NCI-H2227 treated with DMSO at 0.1 percent for 48 hours (cell line): ENCODE measurements at regions not wholly inside any gene's neighbourhood (a gene's known extent, or its start where the extent isn't known, plus 50 kb on each side); places are given as distances from the start of the nearest gene placed in this dataset.
A peak's percentile ranks its signal among the peaks of the same experiment; 100 is the strongest.

ENCODE experiments used
- DNase-seq: peaks from one replicate; lab custom pipeline; 2025; lab: John Stamatoyannopoulos, UW

DNA sequence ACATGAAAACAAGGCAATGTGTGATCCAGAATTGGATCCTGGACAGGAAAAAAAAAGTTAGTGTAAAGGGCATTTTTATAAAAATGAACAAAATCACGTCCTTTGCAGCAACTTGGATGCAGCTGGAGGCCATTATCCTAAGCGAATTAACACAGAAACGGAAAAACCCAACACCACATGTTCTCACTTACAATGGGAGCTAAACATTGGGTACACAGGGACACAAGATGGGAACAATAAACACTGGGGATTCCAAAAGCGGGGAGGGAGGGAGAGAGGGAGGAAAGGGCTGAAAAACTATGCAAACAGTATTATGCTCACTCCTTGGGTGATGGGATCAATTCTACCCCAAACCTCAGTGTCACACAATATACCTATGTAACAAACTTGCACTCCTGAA is 91.4 kb upstream of the BTBD3 start:
- no peak for DNase-seq

DNA sequence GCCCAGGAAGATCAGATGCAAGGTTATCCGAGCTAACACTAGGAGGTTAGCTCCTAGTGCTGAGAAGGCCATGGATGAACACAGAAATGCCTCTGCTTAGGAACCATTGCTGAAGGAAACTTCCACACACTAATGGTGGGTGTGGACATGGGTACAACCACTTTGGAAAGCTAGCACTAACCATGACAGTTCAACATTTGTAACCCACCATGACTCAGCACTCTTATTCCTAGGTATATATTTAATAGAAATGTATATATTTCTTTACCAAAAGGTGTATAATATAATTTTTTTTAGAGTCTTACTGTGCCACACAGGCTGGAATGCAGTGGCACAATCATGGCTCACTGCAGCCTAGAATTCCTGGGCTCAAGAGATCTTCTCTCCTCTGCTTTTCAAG is 85.3 kb upstream of the BTBD3 start:
- DNase-seq = no peak

DNA sequence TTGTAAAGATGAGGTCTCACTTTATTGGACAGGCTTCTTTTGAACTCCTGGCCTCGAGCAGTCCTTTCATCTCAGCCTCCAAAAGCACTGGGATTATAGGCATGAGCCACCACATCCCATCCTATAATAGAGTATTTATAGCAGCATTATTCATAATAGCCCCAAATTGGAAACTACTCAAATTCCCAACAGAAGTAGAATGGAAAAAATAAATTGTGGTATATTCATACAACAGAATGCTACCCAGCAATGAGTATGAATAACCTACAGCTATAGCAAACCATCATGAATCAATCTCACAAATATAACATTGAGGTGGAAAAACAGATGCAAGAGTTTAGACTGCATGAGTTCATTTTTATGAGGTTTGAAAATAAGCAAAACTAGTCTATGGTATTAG is 84.8 kb upstream of the BTBD3 start:
- DNase-seq = no peak

DNA sequence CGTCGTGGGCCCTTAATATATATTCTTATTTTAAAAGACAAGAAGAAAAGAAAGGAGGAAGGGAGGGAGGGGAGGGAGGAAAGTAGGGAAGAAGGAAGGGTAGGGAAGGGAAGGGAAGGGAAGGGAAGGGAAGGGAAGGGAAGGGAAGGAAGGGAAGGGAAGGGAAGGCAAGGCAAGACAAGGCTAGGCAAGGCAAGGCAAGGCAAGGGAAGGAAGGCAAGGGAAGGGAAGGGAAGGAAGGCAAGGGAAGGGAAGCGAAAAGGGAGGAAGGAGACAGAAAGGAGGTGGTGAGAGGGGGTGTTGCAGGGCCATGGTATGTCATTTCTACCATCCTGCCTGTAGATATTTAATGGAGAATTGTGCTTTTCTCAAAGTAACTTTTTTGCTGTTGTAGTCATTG is 83.9 kb upstream of the BTBD3 start:
- DNase-seq = no peak

DNA sequence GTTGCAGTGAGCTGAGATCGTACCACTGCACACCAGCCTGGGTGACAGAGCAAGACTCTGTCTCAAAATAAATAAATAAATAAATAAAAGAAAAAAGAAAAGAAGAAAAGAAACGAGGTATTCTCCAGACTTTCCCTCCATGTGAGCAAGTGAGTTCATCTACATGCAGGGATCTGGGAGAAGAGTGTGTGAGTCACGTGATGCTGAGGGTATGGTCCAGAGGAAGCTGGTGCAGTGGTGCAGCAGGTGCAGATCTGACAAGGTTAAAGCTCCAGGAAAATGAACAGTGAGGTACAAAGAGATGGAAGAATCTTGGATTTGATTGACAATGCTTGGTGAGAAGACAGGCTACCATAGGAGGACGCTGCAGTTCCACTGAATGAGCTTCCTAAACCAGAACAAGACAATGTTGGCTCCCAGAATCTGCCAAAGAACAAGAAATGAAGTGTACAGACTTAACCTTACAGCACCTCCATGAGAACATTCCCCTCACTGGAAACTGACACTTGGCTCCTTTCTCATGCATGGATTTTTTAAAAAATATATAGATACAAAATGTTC is 79.5 kb upstream of the BTBD3 start:
- no peak for DNase-seq

DNA sequence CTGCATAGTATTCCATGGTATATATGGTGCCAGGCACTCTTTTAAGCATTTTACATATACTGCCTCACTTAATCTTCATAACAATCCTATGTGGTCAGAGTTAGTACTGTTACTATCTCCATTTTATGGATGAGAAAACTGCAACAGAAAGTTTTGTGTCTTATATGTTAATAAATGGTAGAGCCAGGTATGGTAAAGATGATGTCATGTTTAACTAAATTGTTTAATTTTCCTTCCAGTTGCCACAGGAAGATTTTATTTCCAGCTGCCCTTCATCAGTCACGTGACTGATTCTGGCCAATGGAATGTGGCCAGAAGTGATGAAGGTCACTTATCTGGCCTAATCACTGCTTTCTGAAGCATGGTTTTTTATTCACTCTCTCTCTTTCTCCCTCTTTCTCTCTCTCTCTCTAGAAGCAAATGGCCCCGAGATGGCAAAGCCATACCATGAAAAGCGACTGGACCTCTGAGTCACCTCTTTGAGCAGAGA is 75.7 kb upstream of the BTBD3 start:
- no peak for DNase-seq

DNA sequence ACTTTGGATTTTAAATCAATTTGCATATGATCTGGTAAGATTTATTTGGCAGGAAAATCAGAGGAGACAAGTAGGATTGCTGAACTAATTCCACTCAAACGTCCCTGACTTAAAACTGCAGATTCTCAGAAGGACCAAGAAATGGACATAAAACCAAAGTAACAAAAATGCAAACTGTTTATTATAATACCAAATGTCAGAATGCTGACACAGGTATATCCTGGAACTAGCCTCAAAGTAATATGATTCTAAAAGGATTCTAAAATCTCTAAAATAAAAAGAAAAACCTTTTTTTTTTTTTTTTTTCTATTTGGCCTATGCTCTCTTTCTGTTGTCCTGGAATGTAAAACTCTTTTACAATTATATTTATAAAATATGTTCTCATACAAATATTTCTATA is 74.4 kb upstream of the BTBD3 start:
- no peak for DNase-seq

DNA sequence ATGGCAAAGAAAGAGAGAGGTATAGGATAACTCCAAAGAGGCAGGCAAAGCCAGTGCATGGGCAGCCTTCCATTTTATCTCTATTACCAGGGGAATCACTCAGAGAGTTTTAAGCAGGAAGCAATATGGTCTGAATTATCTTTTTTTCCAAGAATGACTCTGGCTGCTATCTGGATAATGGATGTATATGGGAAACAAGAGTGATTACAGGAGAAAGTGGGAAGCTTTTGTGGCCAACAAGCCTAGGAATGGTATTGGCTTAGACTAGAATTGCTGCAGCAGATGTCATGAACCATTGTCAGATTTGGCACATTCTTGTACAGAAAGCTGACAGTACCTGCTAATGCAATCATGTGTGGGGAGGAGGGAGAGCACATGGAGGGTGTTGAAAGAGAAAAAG is 73.0 kb upstream of the BTBD3 start:
- no peak for DNase-seq

DNA sequence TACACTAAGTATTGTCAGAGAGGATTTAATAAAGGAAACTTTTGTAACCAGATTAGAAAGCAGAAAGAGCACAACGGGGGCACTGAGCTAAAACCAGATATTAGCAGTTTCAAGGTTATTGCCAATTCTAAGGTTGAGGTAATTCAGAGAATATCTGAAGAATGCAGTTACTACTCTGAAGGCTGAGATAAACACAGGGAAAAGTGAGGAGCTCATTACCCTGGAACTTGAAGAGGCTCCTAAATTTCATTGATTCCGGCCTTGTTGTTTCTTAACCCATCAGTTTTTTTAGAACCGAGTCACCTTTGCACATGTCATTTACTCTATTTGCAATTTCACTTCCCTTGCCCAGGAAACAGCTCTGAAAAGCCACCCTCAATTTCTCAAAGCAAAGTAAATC is 72.4 kb upstream of the BTBD3 start:
- DNase-seq = no peak

DNA sequence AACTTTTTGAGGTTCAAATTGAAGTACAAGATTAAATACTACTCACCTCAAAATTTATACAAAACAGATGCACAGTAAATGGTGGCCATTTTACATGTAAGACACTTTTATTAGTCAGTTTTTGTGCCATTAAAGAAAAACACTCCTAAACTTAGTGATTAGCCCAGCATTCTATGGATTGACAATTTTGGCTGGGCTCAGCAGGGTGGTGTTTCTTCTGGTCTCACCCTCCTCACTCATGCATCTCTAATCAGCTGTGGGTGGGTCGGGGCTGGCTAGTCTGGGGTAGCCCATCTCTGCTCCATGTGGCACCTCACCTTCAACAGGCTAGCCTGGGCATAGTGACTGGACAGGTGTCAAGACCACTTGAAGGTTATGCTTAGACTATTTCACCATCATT is 71.6 kb upstream of the BTBD3 start:
- DNase-seq = no peak

DNA sequence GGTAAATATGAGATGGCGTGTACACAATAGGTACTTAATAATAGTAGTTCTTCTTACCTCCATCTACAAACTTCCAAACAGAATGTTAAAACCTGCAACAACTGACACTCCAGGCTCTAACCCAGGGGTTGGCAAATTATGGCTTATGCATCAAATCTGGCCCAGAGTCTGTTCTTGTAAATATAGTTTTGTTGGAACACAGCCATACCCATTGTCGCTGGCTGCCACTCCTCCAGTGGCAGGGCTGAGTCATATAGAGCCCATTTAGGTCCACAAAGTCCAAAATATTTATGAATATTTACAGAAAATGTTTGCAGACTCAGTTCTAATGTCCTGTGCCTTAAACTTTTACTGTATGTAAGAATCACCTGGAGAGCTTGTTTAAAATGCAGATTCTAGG is 69.9 kb upstream of the BTBD3 start:
- DNase-seq = no peak

DNA sequence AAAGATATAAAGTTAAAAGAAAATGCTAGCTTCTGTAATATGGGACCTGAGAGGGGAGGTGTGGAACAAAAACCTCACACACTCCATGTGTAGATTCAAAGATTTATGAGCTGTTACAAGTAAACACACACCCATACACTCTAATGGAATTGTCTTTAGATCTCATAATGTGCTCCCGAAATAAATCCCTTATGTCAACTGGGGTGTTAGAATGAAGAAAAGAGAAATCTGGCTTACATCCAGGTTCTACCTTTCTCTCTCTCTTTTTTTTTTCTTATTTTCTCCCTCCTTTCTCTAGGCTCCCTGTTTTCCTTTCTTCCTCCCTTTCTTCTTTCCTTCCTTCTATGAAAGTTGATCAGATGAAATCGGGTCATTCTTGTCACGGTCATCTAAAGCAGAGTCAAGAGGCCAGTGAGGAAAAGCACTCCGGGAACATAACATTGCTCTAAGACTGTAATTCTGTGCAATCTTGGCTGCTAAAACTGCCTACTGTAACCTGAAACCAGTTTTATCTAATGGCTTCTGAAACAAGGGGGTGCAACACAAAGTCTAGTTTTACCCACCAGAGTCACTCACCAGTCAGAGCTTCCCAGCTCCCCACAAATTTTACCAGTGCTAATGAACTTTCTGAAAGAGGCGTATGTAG is 68.3 kb upstream of the BTBD3 start:
- peak; percentile 42 for DNase-seq

DNA sequence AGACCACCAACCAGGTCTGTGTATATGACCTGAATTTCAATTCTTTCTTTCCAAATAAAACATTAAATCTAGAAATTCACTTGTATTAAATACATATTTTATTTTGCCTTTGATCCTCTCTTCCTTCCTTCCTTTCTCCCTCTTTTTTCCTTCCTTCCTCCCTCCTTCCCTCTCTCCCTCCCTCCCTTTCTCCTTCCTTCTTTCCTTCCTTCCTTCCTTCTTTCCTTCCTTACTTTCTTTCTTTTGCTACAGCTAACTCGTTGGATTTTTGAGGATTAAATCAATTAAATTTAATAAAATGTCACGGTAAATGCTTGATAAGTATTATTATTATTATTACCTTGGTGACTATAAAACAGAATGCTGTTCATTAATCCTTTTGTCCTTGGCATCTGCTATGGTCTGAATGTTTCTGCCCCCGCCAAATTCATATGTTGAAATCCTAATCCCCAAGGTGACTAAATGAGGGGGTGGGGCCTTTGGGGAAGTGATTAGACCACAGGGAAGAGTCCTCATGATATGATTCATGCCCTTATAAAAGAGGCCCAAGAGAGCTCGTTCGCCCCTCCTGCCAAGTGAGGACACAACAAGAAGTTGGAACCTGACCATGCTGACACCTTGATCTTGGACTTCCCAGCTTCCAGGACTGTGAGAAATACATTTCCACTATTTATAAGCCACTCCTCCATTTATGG is 67.6 kb upstream of the BTBD3 start:
- no peak for DNase-seq

DNA sequence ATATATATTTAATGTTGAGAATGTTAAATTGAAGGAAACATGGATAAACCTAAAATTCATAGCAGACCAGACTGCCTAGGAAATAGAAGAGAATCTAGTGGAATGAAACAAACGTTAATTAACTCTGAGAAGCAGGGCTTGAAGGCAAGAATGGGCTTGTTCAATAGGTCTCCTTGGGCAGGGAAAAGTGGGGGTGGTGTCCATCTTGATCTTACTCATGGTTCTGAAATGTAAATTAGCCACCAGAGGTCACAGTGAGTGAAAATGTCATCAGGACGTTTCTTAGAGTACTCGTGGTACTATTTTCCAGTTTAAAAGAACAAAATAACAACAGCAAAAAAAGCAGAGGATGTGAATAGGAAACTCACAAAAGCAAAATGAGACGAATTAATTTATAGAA is 66.8 kb upstream of the BTBD3 start:
- no peak for DNase-seq

DNA sequence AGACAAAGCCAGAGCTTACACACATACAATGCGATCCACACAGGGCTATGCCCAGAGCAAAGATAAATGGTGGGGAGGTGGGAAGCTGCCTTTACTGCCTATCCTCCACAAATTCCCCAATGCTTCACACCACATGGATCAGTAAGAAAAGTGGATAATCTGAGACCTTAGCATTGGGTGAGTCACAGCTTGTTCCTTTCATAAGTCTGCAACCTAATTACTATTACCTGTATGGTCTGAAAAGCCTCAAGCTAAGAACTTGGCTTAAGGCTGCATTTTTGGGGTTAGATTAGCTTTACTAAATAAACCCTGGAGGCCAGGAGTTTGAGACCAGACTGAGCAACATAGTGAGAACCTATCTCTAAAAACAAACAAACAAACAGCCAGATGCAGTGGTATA is 66.0 kb upstream of the BTBD3 start:
- DNase-seq = no peak

DNA sequence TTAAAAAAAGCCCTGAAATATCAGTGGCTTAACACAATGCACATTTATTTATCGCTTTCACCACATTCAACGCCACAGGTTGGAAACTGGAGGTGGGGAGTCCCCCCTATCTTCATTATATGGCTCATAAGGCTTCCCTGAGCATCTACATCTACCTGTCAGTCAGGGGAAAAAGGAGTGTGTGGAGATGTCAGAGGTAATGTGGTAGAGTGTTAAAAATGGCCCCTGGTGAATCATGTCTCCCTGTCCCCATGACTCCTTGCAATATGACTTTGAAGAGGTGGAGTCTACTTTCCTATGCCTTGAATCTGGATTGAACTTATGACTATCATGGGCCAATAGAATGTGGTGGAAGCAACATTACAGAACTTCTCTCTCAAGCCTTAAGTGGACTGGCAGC is 65.5 kb upstream of the BTBD3 start:
- DNase-seq = no peak

DNA sequence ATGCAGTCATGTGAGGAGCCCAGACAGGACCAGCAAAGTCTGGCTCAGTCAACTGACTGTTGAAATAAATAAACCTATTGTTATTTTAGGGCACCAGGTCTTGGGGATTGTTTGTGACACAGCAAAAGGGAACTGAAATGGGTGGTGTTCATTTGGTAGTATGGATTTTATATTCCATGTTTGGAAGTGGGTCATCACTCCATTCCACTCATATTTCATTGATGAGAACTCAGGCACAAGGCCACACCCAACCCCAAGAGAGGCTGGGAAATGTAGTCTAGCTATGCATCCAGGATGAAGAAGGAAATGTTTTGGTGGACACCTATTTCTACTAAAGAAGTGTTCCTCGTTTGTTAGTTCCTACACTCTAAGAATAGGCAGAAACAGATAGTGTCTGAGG is 64.9 kb upstream of the BTBD3 start:
- no peak for DNase-seq

DNA sequence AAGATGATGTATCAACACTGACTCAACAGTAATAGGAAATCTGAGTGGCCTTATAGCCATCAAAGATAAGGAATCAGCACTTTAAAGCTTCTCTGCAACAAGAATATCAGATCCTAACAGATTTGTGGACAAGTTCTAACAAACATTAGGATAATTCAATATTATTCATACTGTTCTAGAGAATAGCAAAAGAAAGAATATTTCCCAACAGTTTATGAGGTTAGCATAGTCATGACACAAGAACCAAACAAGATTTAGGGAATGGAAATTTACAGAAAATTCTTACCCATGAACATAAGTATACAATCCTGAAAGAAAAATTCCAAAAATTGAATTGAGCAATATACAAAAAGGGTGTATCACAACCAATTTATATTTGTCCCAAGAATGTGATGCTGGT is 64.3 kb upstream of the BTBD3 start:
- DNase-seq = no peak

DNA sequence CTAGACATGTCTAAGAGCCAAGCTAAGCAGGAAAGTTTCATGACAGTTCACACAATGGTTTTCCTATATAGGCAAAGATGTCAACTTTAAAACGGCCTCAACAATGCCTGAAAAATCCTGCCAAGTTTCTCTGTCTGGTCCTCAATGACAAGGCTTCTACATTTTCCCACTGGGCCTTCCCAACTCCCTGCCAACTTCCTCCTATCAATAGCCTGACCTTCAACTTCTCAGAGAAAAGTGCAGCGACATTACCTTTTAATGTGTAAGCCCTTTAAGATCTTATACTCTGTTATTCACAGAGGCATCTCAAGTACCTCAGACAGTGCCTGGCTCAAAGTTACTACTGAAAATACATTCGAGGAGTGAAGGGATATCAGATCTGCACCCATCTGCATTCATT is 56.2 kb upstream of the BTBD3 start:
- DNase-seq = no peak

DNA sequence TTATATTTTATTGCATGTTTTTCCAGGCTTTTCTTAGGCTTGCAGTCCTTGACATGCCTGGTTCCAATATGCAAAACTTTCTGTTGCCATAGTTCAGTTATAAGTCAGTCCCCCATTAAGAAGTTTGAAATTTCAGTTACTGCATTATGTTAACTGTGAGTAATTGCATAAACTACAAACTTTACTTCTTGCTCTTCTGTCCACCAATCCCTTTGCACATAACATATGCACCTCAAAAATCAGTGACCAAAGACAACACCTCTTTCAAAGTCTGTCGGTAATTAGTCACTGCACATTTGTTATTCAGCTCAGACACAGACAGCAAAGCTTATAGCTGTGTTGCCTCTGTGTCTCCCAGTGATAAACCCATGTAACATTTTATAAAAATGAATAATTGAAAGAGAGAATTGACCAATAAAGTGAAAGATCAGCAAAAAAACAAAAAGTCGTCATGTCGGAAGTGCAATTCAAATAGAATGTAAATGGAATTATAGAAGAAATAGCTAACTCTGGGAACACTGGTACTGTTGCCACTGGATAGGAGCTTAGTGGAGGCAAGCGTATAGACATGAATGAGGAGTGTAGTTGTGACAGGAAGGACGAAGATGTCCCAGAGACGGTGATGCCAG is 50.3 kb upstream of the BTBD3 start:
- DNase-seq = no peak
